HG02852 (cell line): ENCODE measurements at regions not wholly inside any gene's neighbourhood (a gene's known extent, or its start where the extent isn't known, plus 50 kb on each side); places are given as distances from the start of the nearest gene placed in this dataset.

Source experiments
- ATAC-seq: cut with Tn5 transposase; IDR thresholded peaks from one replicate; pipeline ENCODE4 v1.9.1; 2021; ENCODE audit warnings: mild to moderate bottlenecking, moderate library complexity; ENCODE audit not compliant: unreplicated experiment

- no peak for ATAC-seq
These were observed 76.9 kb upstream of the MGMT start for GRCh38 chr10:129390147-129390546.

- no peak for ATAC-seq
These were observed 76.3 kb upstream of the MGMT start for GRCh38 chr10:129390726-129391125.

GRCh38 chr10:129391464-129391863 is 75.6 kb upstream of the MGMT start:
- ATAC-seq: no peak

GRCh38 chr10:129392855-129393254 is 74.2 kb upstream of the MGMT start:
- ATAC-seq: no peak

- no peak for ATAC-seq
These were observed 73.2 kb upstream of the MGMT start for GRCh38 chr10:129393812-129394211.

- no peak for ATAC-seq
These were observed 72.3 kb upstream of the MGMT start for GRCh38 chr10:129394518-129395328.

GRCh38 chr10:129396021-129396722 is 70.9 kb upstream of the MGMT start:
- no peak for ATAC-seq

- ATAC-seq: no peak
These were observed 69.7 kb upstream of the MGMT start for GRCh38 chr10:129397198-129397974.

- ATAC-seq: no peak
These were observed 68.3 kb upstream of the MGMT start for GRCh38 chr10:129398711-129399141.

GRCh38 chr10:129400426-129400825 is 66.6 kb upstream of the MGMT start:
- no peak for ATAC-seq

GRCh38 chr10:129402459-129402858 is 64.6 kb upstream of the MGMT start:
- no peak for ATAC-seq

- ATAC-seq: no peak
These were observed 63.0 kb upstream of the MGMT start for GRCh38 chr10:129404091-129404490.

- no peak for ATAC-seq
These were observed 61.7 kb upstream of the MGMT start for GRCh38 chr10:129405389-129405788.

GRCh38 chr10:129410688-129411392 is 56.2 kb upstream of the MGMT start:
- no peak for ATAC-seq

- no peak for ATAC-seq
These were observed 55.7 kb upstream of the MGMT start for GRCh38 chr10:129411393-129411705.

- no peak for ATAC-seq
These were observed 55.3 kb upstream of the MGMT start for GRCh38 chr10:129411772-129412171.

GRCh38 chr10:129413024-129413423 is 54.0 kb upstream of the MGMT start:
- no peak for ATAC-seq

- no peak for ATAC-seq
These were observed 51.6 kb upstream of the MGMT start for GRCh38 chr10:129415215-129416140.

GRCh38 chr10:129416155-129416554 is 50.9 kb upstream of the MGMT start:
- ATAC-seq: no peak
